Esophagus squamous epithelium (tissue), 4 donors: ENCODE measurements at regions not wholly inside any gene's neighbourhood (a gene's known extent, or its start where the extent isn't known, plus 50 kb on each side); places are given as distances from the start of the nearest gene placed in this dataset.

Experiments
- POLR2A ChIP-seq, 4 donors: fragments of 450-650 bp; IDR thresholded peaks; one replicate each; pipeline ENCODE4 v1.6.1; 2017; ENCODE audit warnings: antibody characterized with exemption in 4 of 4, mild to moderate bottlenecking in 4 of 4, moderate library complexity in 3 of 4
- TF ChIP-seq, protein P1 (sequence below), 6 experiments: fragments of 450-650 bp in 4 of 6; fragments of 200-600 bp in 2 of 6; sonication (generic) in 2 of 6; IDR thresholded peaks; one replicate each; pipeline ENCODE4 v1.5.1; 2016 to 2019; ENCODE audit warnings: antibody characterized with exemption in 6 of 6, mild to moderate bottlenecking in 4 of 6, moderate library complexity in 4 of 6

GRCh38 chr11:69878927-69879728, 59.9 kb upstream of the FGF3 start:
- TF ChIP-seq, protein P1, sequence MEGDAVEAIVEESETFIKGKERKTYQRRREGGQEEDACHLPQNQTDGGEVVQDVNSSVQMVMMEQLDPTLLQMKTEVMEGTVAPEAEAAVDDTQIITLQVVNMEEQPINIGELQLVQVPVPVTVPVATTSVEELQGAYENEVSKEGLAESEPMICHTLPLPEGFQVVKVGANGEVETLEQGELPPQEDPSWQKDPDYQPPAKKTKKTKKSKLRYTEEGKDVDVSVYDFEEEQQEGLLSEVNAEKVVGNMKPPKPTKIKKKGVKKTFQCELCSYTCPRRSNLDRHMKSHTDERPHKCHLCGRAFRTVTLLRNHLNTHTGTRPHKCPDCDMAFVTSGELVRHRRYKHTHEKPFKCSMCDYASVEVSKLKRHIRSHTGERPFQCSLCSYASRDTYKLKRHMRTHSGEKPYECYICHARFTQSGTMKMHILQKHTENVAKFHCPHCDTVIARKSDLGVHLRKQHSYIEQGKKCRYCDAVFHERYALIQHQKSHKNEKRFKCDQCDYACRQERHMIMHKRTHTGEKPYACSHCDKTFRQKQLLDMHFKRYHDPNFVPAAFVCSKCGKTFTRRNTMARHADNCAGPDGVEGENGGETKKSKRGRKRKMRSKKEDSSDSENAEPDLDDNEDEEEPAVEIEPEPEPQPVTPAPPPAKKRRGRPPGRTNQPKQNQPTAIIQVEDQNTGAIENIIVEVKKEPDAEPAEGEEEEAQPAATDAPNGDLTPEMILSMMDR (IDR thresholded peaks at IDR 0.05), result no peak
- TF ChIP-seq POLR2A (IDR thresholded peaks at IDR 0.05), result no peak
